HG03469 (cell line): ENCODE measurements at regions not wholly inside any gene's neighbourhood (a gene's known extent, or its start where the extent isn't known, plus 50 kb on each side); places are given as distances from the start of the nearest gene placed in this dataset.

Experiments
- ATAC-seq: cut with Tn5 transposase; IDR thresholded peaks from one replicate; pipeline ENCODE4 v1.9.1; 2021; ENCODE audit warnings: mild to moderate bottlenecking, moderate library complexity, moderate number of reproducible peaks; ENCODE audit not compliant: unreplicated experiment

DNA sequence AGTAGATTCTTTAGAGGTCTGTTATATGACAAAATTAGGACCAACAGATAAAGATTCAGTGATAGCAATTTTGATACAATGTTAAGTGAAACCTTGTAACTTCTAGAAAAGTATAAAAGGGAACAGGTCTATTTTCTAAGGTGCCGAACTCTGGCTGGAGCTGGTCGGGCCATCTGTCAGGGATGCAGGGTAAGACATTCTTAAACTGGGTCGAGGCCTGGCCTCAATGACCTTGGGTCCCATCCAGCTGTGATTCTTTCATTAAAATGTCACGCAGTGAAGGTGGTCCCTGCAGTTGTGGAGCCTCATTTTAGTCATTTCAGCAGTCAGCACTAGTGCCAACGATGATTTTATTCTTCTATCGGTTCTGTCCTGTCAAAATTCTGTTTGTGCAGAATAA lies 271.9 kb upstream of the SPRY2 start:
- no peak for ATAC-seq

DNA sequence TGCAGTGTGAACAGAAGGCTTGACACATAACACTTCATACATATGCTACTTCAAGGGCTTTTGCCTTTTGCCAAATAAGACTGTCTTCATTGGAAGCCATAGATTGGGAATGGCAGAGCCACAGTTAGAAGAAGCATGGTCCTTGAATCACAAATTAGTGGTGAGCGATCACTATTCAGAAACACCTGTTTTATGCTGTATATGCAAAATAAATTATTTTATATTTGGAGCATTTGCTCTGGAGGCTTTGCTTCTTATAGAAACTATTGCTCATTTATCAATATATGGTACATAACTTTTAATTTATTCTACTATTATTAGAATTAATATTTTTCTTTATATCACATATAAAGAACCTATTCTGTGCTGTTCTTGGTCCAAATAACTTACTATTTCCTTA lies 270.4 kb upstream of the SPRY2 start:
- no peak for ATAC-seq

GRCh38 chr13:80605716-80606115 lies 264.8 kb upstream of the SPRY2 start:
- ATAC-seq: no peak

DNA sequence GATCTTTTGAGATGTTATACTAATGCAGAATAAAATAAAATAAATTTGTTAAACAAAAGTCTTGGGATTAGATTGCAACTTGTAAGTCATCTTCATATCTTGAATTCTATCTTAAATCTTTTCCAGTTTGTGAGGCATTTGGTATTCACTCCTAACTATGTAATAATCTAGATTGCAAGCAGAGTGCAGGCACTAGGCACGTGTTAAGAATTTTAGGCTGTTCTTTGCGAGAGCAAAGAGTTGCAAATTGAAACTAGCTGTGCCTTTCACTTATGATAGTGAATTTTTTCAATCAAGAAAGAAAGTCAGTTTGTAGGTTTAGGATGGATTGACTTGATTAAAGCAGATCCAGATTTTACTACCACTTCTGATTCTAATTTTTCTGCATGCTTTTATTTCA lies 264.1 kb upstream of the SPRY2 start:
- ATAC-seq: no peak

DNA sequence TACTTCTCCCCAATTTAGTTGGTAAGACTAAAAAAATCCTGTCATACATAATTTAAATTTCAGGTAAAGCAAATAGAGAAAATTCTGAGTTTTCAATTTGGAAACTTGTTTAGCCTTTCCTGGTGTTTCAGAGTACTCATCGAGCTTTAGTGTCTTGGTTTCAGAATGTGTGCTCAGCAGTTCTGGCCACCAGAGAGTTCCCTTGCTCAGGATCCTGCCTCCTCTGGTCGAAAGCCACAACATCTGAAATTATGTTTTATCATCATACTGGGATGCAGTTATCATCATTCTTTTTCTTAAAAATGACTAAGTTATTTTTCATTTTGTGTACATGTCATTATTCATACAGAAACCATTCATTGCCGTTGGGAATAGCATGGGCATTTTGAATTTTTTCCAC lies 263.2 kb upstream of the SPRY2 start:
- ATAC-seq: no peak

- ATAC-seq: no peak
Measured at GRCh38 chr13:80603351-80603750, 262.4 kb upstream of the SPRY2 start.

GRCh38 chr13:80599765-80600164 lies 258.8 kb upstream of the SPRY2 start:
- no peak for ATAC-seq

DNA sequence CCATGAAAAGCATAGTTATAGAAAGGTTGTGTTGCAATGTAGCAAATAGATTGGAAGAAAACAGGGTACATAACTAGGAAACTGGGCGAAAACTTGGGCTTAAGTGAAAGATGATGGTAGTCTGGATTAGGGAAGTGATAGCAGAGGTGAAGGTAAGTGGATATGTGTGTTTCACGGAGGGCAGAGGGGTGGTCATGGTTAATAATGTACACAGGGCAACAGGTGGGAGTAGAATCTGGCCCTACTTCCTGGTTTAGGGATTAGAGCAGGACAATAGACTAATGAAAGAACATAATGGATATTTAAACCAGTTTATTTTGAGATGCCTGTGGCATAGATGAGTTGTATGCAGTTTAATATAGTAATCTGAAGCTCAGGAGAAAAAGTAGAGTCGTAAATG lies 257.3 kb upstream of the SPRY2 start:
- ATAC-seq: no peak

DNA sequence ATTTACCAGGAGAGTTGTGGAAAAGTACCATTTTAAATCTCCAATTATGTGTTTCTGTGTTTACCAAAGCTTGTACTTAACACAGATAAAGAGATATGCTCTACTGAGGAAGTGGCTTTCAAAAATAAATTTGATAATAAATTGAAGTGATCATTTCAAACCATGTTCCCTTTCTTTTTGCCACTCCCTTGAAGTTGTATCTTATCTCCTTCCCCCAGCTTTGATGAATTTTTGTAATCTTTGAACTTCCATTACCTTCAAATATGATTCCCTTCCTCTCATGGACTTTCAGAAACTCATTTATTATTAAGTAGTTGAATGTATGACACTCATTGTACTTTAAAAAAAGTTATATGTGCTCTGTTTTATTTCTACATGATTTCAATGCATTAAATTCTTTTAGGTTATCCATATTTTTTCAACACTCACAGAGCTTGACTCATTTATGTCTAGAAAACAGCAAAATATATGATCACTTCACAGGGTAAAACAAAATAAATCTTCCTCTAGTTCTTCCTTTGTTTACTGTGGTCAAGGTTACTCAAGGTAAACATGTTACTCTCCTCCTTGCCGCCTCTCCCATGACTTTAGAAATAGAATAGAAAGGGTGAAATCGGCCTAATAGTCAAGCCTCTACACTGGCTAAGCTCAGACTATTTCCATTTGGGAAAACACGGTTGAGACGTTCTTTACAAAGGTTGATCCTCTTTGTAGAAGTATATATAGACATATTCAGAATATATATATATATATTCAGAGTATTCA lies 251.2 kb upstream of the SPRY2 start:
- no peak for ATAC-seq

DNA sequence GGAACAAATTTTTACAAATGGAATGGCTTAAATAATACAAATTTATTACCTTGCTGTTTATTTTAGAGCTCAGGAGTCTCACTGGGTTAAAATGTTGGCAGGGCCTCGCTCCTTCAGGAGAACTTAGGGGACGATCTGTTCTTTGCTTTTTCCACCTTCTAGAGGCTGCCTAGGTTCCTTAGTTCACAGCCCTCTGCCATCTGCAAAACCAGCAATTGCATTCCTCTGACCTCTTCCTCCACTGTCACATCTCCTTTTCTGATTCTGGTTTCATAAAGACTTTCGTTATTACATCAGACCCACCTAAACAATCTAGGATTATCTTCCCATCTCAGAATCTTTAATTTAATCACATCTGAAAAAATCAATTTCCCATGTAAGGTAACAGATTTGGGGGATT lies 249.6 kb upstream of the SPRY2 start:
- no peak for ATAC-seq

- ATAC-seq: no peak
Measured at GRCh38 chr13:80586356-80586755, 245.4 kb upstream of the SPRY2 start.

- no peak for ATAC-seq
Measured at GRCh38 chr13:80585531-80585930, 244.6 kb upstream of the SPRY2 start.

GRCh38 chr13:80584785-80585184 lies 243.9 kb upstream of the SPRY2 start:
- ATAC-seq: no peak

DNA sequence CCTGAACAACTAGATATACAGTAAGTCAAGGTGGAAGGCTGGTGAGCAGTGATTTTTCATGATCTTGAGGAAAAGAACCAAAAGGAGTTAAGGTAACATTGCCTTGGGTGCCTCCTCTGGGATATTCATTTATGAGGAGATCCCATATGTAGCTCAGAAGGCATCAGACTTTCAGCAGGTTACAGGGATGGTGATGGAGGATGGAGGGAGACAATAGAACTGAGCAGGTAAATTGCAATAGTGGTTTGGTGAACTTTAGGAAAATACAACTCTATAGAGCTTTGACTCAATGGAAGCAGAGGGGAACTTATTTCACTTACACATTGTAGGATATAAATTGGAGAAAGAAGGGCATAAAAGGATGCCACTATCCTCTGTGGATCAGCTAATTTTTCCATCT lies 243.4 kb upstream of the SPRY2 start:
- ATAC-seq: no peak

DNA sequence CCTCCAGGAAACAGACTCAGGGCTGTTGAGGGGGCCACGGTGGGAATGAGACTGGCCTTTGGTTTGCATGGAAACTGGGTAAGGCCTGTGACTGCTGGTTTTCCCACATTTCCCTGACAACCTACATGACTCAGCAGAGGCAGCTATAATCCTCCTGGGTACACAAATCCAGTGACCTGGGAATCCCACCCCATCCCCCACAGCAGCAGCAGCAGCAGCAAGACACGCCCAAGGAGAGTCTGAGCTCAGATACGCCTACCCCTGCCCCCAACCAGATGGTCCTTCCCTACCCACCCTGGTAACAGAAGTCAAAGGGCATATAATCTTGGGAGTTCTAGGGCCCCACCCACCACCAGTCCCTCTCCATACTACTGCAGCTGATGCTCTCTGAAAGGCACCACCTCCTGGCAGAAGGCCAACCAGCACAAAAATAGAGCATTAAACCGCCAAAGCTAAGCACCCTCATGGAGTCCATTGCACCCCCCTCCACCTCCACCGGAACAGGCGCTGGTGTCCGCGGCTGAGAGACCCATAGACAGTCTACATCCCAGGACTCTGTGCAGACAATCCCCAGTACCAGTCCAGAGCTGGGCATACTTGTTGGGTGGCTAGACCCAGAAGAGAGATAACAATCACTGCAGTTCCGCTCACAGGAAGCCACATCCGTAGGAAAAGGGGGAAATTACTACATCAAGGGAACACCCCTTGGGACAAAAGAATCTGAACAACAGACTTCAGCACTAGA lies 237.2 kb upstream of the SPRY2 start:
- ATAC-seq: no peak

DNA sequence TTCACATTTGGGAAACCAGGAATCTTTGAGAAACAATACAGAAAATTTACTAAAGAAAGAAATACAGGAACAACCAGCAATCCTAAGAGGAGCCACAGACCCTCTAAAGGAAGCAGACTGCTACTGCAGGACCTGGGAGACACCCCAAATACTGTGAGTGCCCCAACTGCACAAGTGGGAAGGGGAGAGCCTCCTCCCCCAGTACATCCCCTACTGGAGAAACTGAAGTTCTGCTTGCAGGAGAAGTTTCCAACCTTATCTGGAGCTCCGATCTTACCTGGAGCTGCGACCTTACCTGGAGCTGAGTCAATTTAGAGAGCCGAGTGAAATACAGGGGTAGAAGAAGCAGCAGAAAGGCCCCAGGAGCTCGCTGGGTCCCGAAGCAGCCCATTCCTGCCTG lies 236.4 kb upstream of the SPRY2 start:
- ATAC-seq: no peak

GRCh38 chr13:80574113-80574850 lies 233.4 kb upstream of the SPRY2 start:
- no peak for ATAC-seq

DNA sequence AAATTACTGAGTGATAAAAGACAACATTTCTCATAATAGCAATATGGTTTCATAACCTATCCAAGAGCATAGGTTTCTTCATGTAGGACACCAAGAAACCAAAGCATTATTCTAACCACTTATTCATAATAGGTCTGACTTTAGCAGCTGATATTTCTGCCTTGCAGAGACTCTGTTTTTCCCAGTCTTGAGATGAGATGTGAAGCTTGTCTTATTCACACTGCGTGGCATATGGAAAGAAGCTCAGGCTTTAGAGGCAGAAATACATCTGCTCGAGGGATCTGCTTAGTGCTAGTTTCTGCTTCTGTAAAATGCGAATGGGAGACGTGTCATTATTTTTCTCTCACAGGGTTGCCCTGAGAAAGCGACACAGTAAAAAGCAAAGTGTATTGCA lies 232.0 kb upstream of the SPRY2 start:
- no peak for ATAC-seq

DNA sequence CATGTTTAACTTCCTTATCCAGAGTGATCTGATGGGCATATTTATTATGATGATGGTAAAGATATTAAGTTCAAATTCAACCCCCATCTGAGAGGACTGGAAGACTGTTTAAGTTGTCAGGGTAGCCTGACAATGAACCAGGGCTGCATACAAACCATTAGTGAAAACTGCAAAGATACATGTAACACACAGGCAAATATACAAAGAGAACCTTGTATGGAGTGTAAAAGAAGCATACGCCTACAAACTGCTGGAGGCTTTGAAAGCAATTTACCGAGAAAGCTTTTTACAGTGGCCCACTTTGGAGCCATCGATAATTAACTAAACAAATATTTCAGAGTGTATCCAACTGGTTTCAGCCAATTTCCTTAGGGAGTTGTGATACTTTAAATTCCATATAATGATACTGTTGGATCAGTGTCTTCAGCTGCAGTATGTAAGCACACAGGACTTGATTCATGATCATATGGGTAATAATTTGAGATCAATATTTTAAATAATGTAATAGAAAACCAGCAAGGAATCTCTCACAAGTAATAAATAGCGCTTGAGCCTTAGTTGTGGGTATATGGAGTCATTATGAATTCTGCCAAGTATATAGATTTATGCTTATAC lies 231.5 kb upstream of the SPRY2 start:
- ATAC-seq: no peak

DNA sequence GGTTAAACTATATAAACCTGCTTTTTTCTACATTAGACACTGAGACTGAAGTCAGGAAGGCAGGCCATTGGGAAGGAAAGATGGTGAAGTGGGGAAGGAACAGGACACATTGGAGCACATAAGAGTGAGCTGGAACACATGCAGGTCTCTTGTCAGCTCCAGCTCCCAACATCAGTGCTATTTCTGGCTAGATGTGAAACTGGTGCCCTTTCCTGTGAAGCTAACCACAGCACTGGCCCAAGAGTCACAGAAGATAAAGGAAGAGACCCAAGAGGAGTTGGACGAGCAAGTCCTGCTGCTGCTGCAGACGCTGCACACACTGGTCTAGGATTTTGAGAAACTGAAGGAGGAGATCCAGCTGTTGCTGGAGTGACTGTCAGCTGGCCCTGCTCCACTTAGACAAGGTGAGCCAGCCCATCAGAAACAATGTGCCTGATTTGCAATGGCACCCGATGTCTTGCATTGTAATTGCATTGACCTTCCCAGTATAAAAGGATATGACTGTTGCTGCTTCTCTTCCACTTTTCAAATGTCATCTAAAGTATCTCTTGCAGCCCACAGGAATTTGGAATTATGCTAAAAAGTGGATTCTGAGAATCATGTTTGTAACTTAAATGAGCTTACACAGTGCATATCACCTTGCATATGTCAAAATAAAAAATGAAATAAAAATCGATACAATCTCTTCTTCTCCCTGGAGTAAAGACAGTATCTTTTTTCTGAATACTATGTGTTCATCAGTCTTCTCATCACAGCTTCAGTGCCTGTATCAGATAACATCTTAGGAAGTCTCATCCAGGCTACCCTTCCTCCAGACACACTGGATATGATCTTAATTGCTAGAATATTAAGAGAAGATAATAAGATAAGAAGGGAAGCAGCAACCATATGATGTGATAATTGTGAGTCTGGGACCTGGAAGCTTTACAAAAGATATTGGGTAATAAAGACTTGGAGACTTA lies 230.7 kb upstream of the SPRY2 start:
- no peak for ATAC-seq
